ENCODE measurements at regions not wholly inside any gene's neighbourhood (a gene's known extent, or its start where the extent isn't known, plus 50 kb on each side); places are given as distances from the start of the nearest gene placed in this dataset.

GRCh38 chr2:120630031-120630701 lies 105.5 kb upstream of the GLI2 start:
- Histone ChIP-seq H3K36me3 (ENCODE audit: insufficient read depth, low read length) (no peaks in the 10 kb centered on the region), H3K4me3 (ENCODE audit: low read length) (no peak overlapping the region), H3K27ac (ENCODE audit: low read depth in 1 of 2, low read length in 2 of 2) (no peak overlapping the region), H3K4me1 (ENCODE audit: insufficient read depth, low read length) (no peaks in the 10 kb centered on the region), H3K9me3 (ENCODE audit: control insufficient read depth in 1 of 2, insufficient read depth in 1 of 2, low read length in 2 of 2) (peaks cover 0 to 4% of the 10 kb centered on the region in 2 experiments), H3K27me3 (ENCODE audit: control insufficient read depth in 1 of 2, insufficient read depth in 2 of 2, low read length in 2 of 2) (peaks cover 0 to 3% of the 10 kb centered on the region in 2 experiments)
- Mint-ChIP-seq H3K4me1 (ENCODE audit: low read depth) (no peaks in the 10 kb centered on the region), H3K4me3 (no peak overlapping the region), H3K36me3 (ENCODE audit: low read depth) (no peaks in the 10 kb centered on the region), H3K27me3 (peaks cover 6% of the 10 kb centered on the region), H3K9me3 (no peaks in the 10 kb centered on the region), H3K27ac (no peak overlapping the region)
- no peak for ATAC-seq (ENCODE audit: poor library complexity)
- POLR2A ChIA-PET, result no interaction called here
- CTCF ChIA-PET, result no interaction called here
- no peak for DNase-seq
- intact Hi-C loops (cut with DNase I, micrococcal nuclease), result no loop called here
- no peak for TF ChIP-seq CTCF (IDR thresholded peaks at IDR 0.05)

GRCh38 chr2:120631236-120631635 lies 104.4 kb upstream of the GLI2 start:
- H3K9me3 ChIP-seq (ENCODE audit: control insufficient read depth in 1 of 2, insufficient read depth in 1 of 2, low read length in 2 of 2), result peaks cover 0 to 4% of the 10 kb centered on the region in 2 experiments
- no peaks in the 10 kb centered on the region for H3K4me1 Mint-ChIP-seq (ENCODE audit: low read depth)
- no peaks in the 10 kb centered on the region for H3K36me3 Mint-ChIP-seq (ENCODE audit: low read depth)
- no peak for ATAC-seq (ENCODE audit: poor library complexity)
- DNase-seq, result no peak
- CTCF ChIA-PET, result no interaction called here
- POLR2A ChIA-PET, result no interaction called here
- no peak overlapping the region for H3K27ac ChIP-seq (ENCODE audit: low read depth in 1 of 2, low read length in 2 of 2)
- intact Hi-C loops (cut with DNase I, micrococcal nuclease), result no loop called here
- no peak overlapping the region for H3K4me3 ChIP-seq (ENCODE audit: low read length)
- H3K27ac Mint-ChIP-seq, result no peak overlapping the region
- H3K4me3 Mint-ChIP-seq, result no peak overlapping the region
- H3K36me3 ChIP-seq (ENCODE audit: insufficient read depth, low read length), result no peaks in the 10 kb centered on the region
- peaks cover 0 to 3% of the 10 kb centered on the region in 2 experiments for H3K27me3 ChIP-seq (ENCODE audit: control insufficient read depth in 1 of 2, insufficient read depth in 2 of 2, low read length in 2 of 2)
- no peaks in the 10 kb centered on the region for H3K9me3 Mint-ChIP-seq
- TF ChIP-seq CTCF (IDR thresholded peaks at IDR 0.05), result no peak
- no peaks in the 10 kb centered on the region for H3K4me1 ChIP-seq (ENCODE audit: insufficient read depth, low read length)
- peaks cover 6% of the 10 kb centered on the region for H3K27me3 Mint-ChIP-seq

- peaks cover 0 to 4% of the 10 kb centered on the region in 2 experiments for H3K9me3 ChIP-seq (ENCODE audit: control insufficient read depth in 1 of 2, insufficient read depth in 1 of 2, low read length in 2 of 2)
- H3K9me3 Mint-ChIP-seq, result no peaks in the 10 kb centered on the region
- peaks cover 6% of the 10 kb centered on the region for H3K27me3 Mint-ChIP-seq
- no peaks in the 10 kb centered on the region for H3K4me1 ChIP-seq (ENCODE audit: insufficient read depth, low read length)
- H3K36me3 Mint-ChIP-seq (ENCODE audit: low read depth), result no peaks in the 10 kb centered on the region
- H3K27me3 ChIP-seq (ENCODE audit: control insufficient read depth in 1 of 2, insufficient read depth in 2 of 2, low read length in 2 of 2), result peaks cover 0 to 3% of the 10 kb centered on the region in 2 experiments
- no peak overlapping the region for H3K27ac ChIP-seq (ENCODE audit: low read depth in 1 of 2, low read length in 2 of 2)
- intact Hi-C loops (cut with DNase I, micrococcal nuclease), result no loop called here
- no peak overlapping the region for H3K4me3 ChIP-seq (ENCODE audit: low read length)
- ChIA-PET CTCF (no interaction called here), POLR2A (no interaction called here)
- H3K4me3 Mint-ChIP-seq, result no peak overlapping the region
- H3K4me1 Mint-ChIP-seq (ENCODE audit: low read depth), result no peaks in the 10 kb centered on the region
- ATAC-seq (ENCODE audit: poor library complexity), result no peak
- H3K36me3 ChIP-seq (ENCODE audit: insufficient read depth, low read length), result no peaks in the 10 kb centered on the region
- TF ChIP-seq CTCF (IDR thresholded peaks at IDR 0.05), result no peak
- no peak overlapping the region for H3K27ac Mint-ChIP-seq
- DNase-seq, result no peak
Measured at GRCh38 chr2:120631724-120632123, 103.9 kb upstream of the GLI2 start.
